ENCODE measurements at regions not wholly inside any gene's neighbourhood (a gene's known extent, or its start where the extent isn't known, plus 50 kb on each side); places are given as distances from the start of the nearest gene placed in this dataset.
"Not testable (repeated sequence)": the region's sequence is repeated elsewhere in the genome, so short reads cannot be mapped to it uniquely, and the experiment has no call there.

- TF ChIP-seq CTCF, POLR2A (IDR thresholded peaks at IDR 0.05): not testable (repeated sequence)
Observed at GRCh38 chr10:16165067-16165466, 271.7 kb upstream of the PTER start.

All from breast epithelium (tissue), 3 donors.